CD4-positive, alpha-beta memory T cell (primary cell): ENCODE measurements at regions not wholly inside any gene's neighbourhood (a gene's known extent, or its start where the extent isn't known, plus 50 kb on each side); places are given as distances from the start of the nearest gene placed in this dataset.

ENCODE experiments used
- CTCF ChIA-PET: fragments of 350-600 bp; sonication (Branson Sonifier 250); formaldehyde crosslinking; loops from one replicate; lab custom pipeline; 2021; ENCODE audit warnings: inconsistent platforms; ENCODE audit not compliant: partially characterized antibody; lab: Charles Lee
- POLR2A ChIA-PET: fragments of 350-600 bp; sonication (Branson Sonifier 250); formaldehyde crosslinking; loops from one replicate; lab custom pipeline; 2021; ENCODE audit not compliant: partially characterized antibody; lab: Charles Lee
- DNase-seq, 5 donors: peaks; one replicate each; pipeline versions ENCODE4 v3.0.0 to v3.0.0-alpha.2; 2020 to 2022; ENCODE audit warnings: mixed read lengths in 1 of 5
- H3K27ac ChIP-seq: one replicate; pipeline ENCODE4 v1.7.0; 2013; ENCODE audit warnings: low read depth, low read length
- H3K27me3 ChIP-seq: 2 replicates; pipeline ENCODE4 v1.7.0; 2013; ENCODE audit warnings: mild to moderate bottlenecking, low read length, moderate library complexity; ENCODE audit not compliant: insufficient read depth
- H3K36me3 ChIP-seq: 2 replicates; pipeline ENCODE4 v1.7.0; 2013; ENCODE audit warnings: mild to moderate bottlenecking, low read length, moderate library complexity; ENCODE audit not compliant: insufficient read depth
- H3K4me1 ChIP-seq: 2 replicates; pipeline ENCODE4 v1.7.0; 2013; ENCODE audit warnings: mild to moderate bottlenecking, low read length, moderate library complexity; ENCODE audit not compliant: insufficient read depth
- H3K4me3 ChIP-seq, 2 donors: one replicate each; pipeline ENCODE4 v1.7.0; 2013; ENCODE audit warnings: low read length in 2 of 2, mild to moderate bottlenecking in 1 of 2
- H3K9me3 ChIP-seq, 2 donors: one replicate each; pipeline ENCODE4 v1.7.0; 2013; ENCODE audit warnings: low read length in 2 of 2, control low read depth in 1 of 2; ENCODE audit not compliant: control insufficient read depth in 1 of 2
- H3K27ac Mint-ChIP-seq, 7 donors: one replicate each; pipeline ENCODE4 v1.8.0; 2020 to 2021; ENCODE audit warnings: mixed read lengths in 7 of 7, mild to moderate bottlenecking in 6 of 7, inconsistent platforms in 3 of 7, moderate library complexity in 3 of 7
- H3K27me3 Mint-ChIP-seq, 2 donors: one replicate each; pipeline ENCODE4 v1.8.0; 2020 to 2021; ENCODE audit warnings: mixed read lengths in 2 of 2
- H3K36me3 Mint-ChIP-seq, 2 donors: one replicate each; pipeline ENCODE4 v1.8.0; 2020 to 2021; ENCODE audit warnings: mixed read lengths in 2 of 2, inconsistent platforms in 1 of 2, mild to moderate bottlenecking in 1 of 2
- H3K4me1 Mint-ChIP-seq, 4 donors: one replicate each; pipeline ENCODE4 v1.8.0; 2020 to 2021; ENCODE audit warnings: mixed read lengths in 4 of 4, mild to moderate bottlenecking in 1 of 4
- H3K4me3 Mint-ChIP-seq, 8 donors: one replicate each; pipeline ENCODE4 v1.8.0; 2020 to 2021; ENCODE audit warnings: mixed read lengths in 8 of 8, mild to moderate bottlenecking in 7 of 8, moderate library complexity in 6 of 8, inconsistent platforms in 3 of 8
- H3K9me3 Mint-ChIP-seq, 8 donors: one replicate each; pipeline ENCODE4 v1.8.0; 2020 to 2021; ENCODE audit warnings: mixed read lengths in 8 of 8, mild to moderate bottlenecking in 5 of 8, inconsistent platforms in 3 of 8, moderate library complexity in 1 of 8
- intact Hi-C: fragments of 100-400 bp; cut with micrococcal nuclease; formaldehyde crosslinking; loops from one replicate; pipeline ENCODE4 v1.15.1; 2023

DNA sequence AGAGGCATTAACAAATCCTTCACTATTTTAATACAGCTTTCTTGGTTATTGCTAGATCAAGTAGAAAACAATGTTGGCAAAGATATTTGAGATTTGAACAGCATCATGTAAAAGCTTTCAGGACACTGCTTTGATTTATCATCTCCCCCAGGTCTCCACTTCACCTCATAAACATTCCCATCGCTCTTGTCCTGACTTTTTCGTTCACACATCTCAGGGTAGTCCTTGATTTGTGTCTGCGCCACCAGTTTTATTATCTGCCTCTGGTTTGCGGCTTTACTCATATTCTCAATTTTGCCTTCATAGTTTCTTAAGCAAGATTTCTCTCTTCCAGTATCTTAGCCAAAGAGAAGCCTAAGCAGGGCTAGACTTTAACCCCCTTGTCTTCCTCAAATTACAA, 63.5 kb upstream of the ROR1 start:
- H3K9me3 Mint-ChIP-seq: no peaks in the 10 kb centered on the region
- H3K36me3 Mint-ChIP-seq: no peaks in the 10 kb centered on the region
- Histone ChIP-seq H3K36me3 (no peaks in the 10 kb centered on the region), H3K27me3 (no peaks in the 10 kb centered on the region), H3K27ac (no peak overlapping the region), H3K9me3 (no peaks in the 10 kb centered on the region), H3K4me1 (no peaks in the 10 kb centered on the region), H3K4me3 (no peak overlapping the region)
- no peak overlapping the region for H3K27ac Mint-ChIP-seq
- H3K4me1 Mint-ChIP-seq: no peaks in the 10 kb centered on the region
- no peak overlapping the region for H3K4me3 Mint-ChIP-seq
- no peak for DNase-seq
- POLR2A ChIA-PET: no interaction called here
- H3K27me3 Mint-ChIP-seq: no peaks in the 10 kb centered on the region
- intact Hi-C loops: no loop called here
- CTCF ChIA-PET: no interaction called here

DNA sequence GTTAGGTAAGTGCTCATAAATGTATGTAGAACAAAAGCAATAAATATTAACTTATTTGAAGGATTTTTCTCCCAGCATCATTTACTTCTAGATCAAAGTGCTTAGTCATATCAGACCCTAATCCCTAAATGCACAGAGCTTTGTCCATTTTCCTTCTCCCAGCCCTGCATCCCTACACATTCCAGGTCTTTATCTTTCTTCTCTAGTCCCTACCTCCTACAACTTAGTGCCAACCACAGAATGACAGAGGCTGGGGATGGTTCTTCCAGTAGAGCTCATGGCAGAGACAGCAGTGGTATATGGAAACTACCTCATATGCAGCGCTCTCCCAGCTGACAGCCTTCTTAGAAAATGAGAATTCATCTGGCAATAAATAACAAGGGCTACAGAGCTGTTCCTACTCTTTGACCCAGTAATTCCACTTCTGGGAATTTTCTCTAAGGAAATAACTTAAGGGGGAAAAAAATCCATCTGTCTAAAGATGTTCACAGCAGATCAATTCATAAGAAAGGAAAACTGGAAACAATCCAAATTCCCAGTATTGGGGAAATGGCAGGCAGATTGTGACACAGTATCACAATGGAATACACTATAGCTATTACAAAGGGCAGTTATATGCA, 62.9 kb upstream of the ROR1 start:
- ChIA-PET POLR2A (interaction anchor here (0.5 kb wide), 1 partner anchor 19 kb away, joined by 3 read pairs; no protein-coding TSS in a partner anchor), CTCF (no interaction called here)
- H3K4me1 ChIP-seq: no peaks in the 10 kb centered on the region
- no peaks in the 10 kb centered on the region for H3K36me3 ChIP-seq
- H3K36me3 Mint-ChIP-seq: no peaks in the 10 kb centered on the region
- no peaks in the 10 kb centered on the region for H3K9me3 ChIP-seq
- no peaks in the 10 kb centered on the region for H3K9me3 Mint-ChIP-seq
- no peaks in the 10 kb centered on the region for H3K27me3 ChIP-seq
- no peaks in the 10 kb centered on the region for H3K4me1 Mint-ChIP-seq
- H3K4me3 ChIP-seq: no peak overlapping the region
- H3K27ac ChIP-seq: no peak overlapping the region
- no peaks in the 10 kb centered on the region for H3K27me3 Mint-ChIP-seq
- H3K27ac Mint-ChIP-seq: no peak overlapping the region
- no peak for DNase-seq
- intact Hi-C loops: no loop called here
- H3K4me3 Mint-ChIP-seq: no peak overlapping the region

DNA sequence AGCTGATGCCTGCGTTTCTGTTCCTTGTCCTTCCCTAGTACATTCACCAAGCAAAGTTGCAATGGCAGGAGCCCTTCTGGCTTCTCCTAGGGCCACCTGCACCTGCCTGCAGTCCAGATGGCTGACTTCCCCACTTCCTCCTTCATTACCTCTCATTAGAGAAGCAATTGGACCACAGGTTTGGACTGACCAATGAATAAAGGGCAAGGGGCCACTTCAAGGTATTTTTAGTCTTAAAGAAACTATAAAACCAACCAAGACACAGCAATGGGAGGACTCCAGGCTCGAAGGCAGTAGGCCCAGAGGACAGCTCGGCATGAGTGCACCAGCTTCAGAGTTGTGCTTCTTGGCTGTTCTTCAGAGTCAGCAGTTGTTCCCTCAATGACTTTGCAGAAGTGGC, 60.8 kb upstream of the ROR1 start:
- Mint-ChIP-seq H3K27me3 (no peaks in the 10 kb centered on the region), H3K36me3 (no peaks in the 10 kb centered on the region), H3K4me3 (no peak overlapping the region), H3K9me3 (no peaks in the 10 kb centered on the region), H3K27ac (no peak overlapping the region), H3K4me1 (no peaks in the 10 kb centered on the region)
- ChIA-PET POLR2A (no interaction called here), CTCF (no interaction called here)
- H3K4me3 ChIP-seq: no peak overlapping the region
- intact Hi-C loops: no loop called here
- no peak for DNase-seq
- no peaks in the 10 kb centered on the region for H3K36me3 ChIP-seq
- no peaks in the 10 kb centered on the region for H3K27me3 ChIP-seq
- no peak overlapping the region for H3K27ac ChIP-seq
- H3K4me1 ChIP-seq: no peaks in the 10 kb centered on the region
- H3K9me3 ChIP-seq: no peaks in the 10 kb centered on the region

DNA sequence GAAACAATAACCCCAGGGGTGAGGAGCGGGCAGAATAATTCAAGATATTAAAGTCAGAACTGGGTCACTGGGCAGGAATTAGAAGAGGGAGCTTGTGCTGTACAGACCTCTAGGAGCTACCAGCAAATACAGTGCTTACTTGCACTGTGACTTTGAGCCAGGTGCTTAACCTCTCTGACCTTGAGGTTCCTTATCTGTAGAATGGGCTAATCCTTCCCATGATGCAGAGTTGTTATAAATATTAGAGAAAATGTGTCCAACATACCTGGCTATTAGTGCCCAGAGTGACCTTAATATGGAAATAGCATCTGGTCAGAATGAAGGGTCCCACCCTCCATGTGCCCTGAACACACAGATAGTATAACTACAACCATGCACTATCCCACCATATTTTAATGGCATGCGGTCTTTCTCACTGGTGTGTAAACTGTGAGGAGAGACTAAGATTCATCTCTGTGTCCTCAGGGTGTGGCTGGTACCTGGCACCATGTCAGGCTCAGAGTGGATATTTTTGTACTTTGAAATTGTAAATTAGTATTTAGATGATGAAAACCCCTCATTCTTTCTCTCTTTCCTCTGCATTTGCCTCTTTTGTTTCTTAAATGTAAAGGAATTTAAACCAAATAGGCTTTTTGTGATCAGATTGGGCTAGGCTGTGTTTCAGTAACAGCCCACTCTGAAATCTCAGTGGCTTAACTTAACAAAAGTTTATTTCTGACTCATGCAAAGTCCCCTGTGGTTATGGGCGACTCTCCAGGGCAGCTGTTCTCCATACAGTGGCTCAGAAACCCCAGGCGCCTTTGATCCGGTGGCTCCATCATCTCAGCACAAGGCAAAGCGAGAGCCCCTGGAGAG, 60.0 kb upstream of the ROR1 start:
- no peaks in the 10 kb centered on the region for H3K4me1 ChIP-seq
- Mint-ChIP-seq H3K9me3 (no peaks in the 10 kb centered on the region), H3K4me3 (no peak overlapping the region), H3K27ac (no peak overlapping the region), H3K36me3 (no peaks in the 10 kb centered on the region), H3K27me3 (no peaks in the 10 kb centered on the region), H3K4me1 (no peaks in the 10 kb centered on the region)
- ChIA-PET CTCF (no interaction called here), POLR2A (no interaction called here)
- H3K4me3 ChIP-seq: no peak overlapping the region
- H3K27me3 ChIP-seq: no peaks in the 10 kb centered on the region
- no peaks in the 10 kb centered on the region for H3K36me3 ChIP-seq
- no peak for DNase-seq
- H3K27ac ChIP-seq: no peak overlapping the region
- intact Hi-C loops: no loop called here
- no peaks in the 10 kb centered on the region for H3K9me3 ChIP-seq

DNA sequence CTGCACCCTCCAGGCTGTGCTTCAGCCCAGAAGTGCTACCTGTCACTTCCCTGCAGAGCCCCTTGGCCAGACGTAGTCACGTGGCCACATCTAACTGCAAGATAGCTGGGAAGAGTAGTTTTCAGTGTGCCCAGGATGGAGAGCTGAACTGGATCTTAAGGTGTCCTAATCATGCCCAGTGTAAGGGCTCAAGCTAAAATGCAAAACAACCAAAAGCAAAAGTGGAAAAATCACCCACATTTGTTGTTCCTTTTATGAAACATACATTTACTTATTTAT, 59.4 kb upstream of the ROR1 start:
- ChIA-PET POLR2A (no interaction called here), CTCF (no interaction called here)
- Mint-ChIP-seq H3K9me3 (no peaks in the 10 kb centered on the region), H3K4me1 (no peaks in the 10 kb centered on the region), H3K27me3 (no peaks in the 10 kb centered on the region), H3K4me3 (no peak overlapping the region), H3K36me3 (no peaks in the 10 kb centered on the region), H3K27ac (no peak overlapping the region)
- DNase-seq: no peak
- Histone ChIP-seq H3K36me3 (no peaks in the 10 kb centered on the region), H3K9me3 (no peaks in the 10 kb centered on the region), H3K4me3 (no peak overlapping the region), H3K27ac (no peak overlapping the region), H3K4me1 (no peaks in the 10 kb centered on the region), H3K27me3 (no peaks in the 10 kb centered on the region)
- intact Hi-C loops: no loop called here

DNA sequence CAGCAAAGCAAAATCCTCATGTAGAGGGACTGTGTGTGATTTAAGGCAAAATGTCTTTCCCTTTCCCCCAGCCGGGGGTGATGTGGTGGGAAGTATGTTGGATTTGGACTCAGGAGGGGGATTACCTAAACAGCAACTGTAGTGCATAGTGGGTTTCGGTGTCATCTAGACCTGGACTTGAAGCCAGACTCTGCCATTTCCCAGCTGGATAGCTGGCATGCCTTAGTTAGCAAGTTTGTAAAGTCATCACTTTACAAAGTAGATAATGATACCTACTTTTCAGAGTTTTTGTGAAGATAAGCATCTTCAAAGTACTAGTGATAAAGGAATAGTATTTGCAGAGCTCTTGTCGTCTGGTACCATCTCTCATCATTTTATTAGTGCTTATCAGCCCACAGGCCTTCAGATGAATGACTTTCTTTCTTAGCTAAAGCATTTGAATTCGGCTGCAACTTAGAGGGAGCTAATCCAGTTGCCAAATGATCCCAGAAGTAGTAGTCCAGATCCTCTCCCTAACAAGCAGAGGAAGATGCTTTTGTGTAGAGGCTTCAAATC, 56.2 kb upstream of the ROR1 start:
- H3K27ac ChIP-seq: no peak overlapping the region
- Mint-ChIP-seq H3K27ac (no peak overlapping the region), H3K4me3 (no peak overlapping the region), H3K36me3 (no peaks in the 10 kb centered on the region), H3K4me1 (no peaks in the 10 kb centered on the region), H3K27me3 (no peaks in the 10 kb centered on the region), H3K9me3 (no peaks in the 10 kb centered on the region)
- no peaks in the 10 kb centered on the region for H3K9me3 ChIP-seq
- no peaks in the 10 kb centered on the region for H3K27me3 ChIP-seq
- DNase-seq: no peak
- intact Hi-C loops: no loop called here
- no peak overlapping the region for H3K4me3 ChIP-seq
- POLR2A ChIA-PET: no interaction called here
- H3K4me1 ChIP-seq: no peaks in the 10 kb centered on the region
- CTCF ChIA-PET: interaction anchor here (1.2 kb wide), 1 partner anchor 25 kb away, joined by 3 read pairs; no protein-coding TSS in a partner anchor
- H3K36me3 ChIP-seq: no peaks in the 10 kb centered on the region

DNA sequence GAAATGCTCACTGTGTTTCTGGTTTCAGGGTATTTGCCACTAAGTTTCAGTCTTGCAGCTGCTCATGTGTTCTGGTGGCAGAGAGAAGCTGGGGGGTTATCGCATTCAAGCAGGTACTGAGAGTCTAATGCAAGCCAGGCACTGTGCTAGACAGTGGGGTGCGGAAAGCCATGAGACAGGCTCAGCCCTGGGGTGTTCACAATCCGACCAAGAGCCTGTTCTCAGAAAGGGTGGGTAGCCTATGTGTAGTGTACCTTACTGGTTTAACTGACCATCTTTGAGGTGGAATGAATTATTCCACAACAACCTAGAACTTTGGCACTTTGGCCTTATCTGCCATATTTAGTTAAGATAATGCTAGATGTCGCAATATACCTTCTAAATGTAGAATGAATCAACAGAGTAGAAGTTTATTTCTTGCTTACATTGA, 55.3 kb upstream of the ROR1 start:
- no peaks in the 10 kb centered on the region for H3K4me1 ChIP-seq
- POLR2A ChIA-PET: no interaction called here
- no peaks in the 10 kb centered on the region for H3K9me3 Mint-ChIP-seq
- no peaks in the 10 kb centered on the region for H3K36me3 Mint-ChIP-seq
- no peaks in the 10 kb centered on the region for H3K27me3 ChIP-seq
- H3K9me3 ChIP-seq: no peaks in the 10 kb centered on the region
- H3K36me3 ChIP-seq: no peaks in the 10 kb centered on the region
- H3K27me3 Mint-ChIP-seq: no peaks in the 10 kb centered on the region
- H3K4me3 Mint-ChIP-seq: no peak overlapping the region
- no peak for DNase-seq
- no peak overlapping the region for H3K4me3 ChIP-seq
- H3K4me1 Mint-ChIP-seq: no peaks in the 10 kb centered on the region
- CTCF ChIA-PET: no interaction called here
- no peak overlapping the region for H3K27ac ChIP-seq
- intact Hi-C loops: no loop called here
- no peak overlapping the region for H3K27ac Mint-ChIP-seq
